ENCODE measurements at regions not wholly inside any gene's neighbourhood (a gene's known extent, or its start where the extent isn't known, plus 50 kb on each side); places are given as distances from the start of the nearest gene placed in this dataset.

GRCh38 chrX:110408949-110409588 lies 50.4 kb downstream of the RTL9 start:
- Histone ChIP-seq H3K36me3 (ENCODE audit: control insufficient read depth, insufficient read depth, low read length) (no peaks in the 10 kb centered on the region), H3K4me1 (ENCODE audit: control insufficient read depth, insufficient read depth, low read length, poor library complexity, severe bottlenecking) (peaks cover 28% of the 10 kb centered on the region), H3K9me3 (ENCODE audit: control insufficient read depth, low read length) (no peaks in the 10 kb centered on the region), H3K27ac (ENCODE audit: low read depth, low read length, severe bottlenecking) (peak overlapping the region; percentile 77), H3K4me3 (ENCODE audit: extremely low read depth, insufficient read depth, low read length, poor library complexity, severe bottlenecking) (no peak overlapping the region)
- 77 to 83% methylated on average over 3 to 6 of the region's 9 CpGs for WGBS, 2 experiments (ENCODE audit: insufficient coverage in 2 of 2)

- 55% methylated on average over 2 of the region's 6 CpGs; no CpG with 5 or more reads in 1 of the 2 experiments for WGBS, 2 experiments (ENCODE audit: insufficient coverage in 2 of 2)
- Histone ChIP-seq H3K4me3 (ENCODE audit: extremely low read depth, insufficient read depth, low read length, poor library complexity, severe bottlenecking) (no peak overlapping the region), H3K4me1 (ENCODE audit: control insufficient read depth, insufficient read depth, low read length, poor library complexity, severe bottlenecking) (peaks cover 24% of the 10 kb centered on the region), H3K9me3 (ENCODE audit: control insufficient read depth, low read length) (no peaks in the 10 kb centered on the region), H3K27ac (ENCODE audit: low read depth, low read length, severe bottlenecking) (peak overlapping the region; percentile 77), H3K36me3 (ENCODE audit: control insufficient read depth, insufficient read depth, low read length) (no peaks in the 10 kb centered on the region)
Observed at GRCh38 chrX:110409925-110410324, 51.3 kb downstream of the RTL9 start.

DNA sequence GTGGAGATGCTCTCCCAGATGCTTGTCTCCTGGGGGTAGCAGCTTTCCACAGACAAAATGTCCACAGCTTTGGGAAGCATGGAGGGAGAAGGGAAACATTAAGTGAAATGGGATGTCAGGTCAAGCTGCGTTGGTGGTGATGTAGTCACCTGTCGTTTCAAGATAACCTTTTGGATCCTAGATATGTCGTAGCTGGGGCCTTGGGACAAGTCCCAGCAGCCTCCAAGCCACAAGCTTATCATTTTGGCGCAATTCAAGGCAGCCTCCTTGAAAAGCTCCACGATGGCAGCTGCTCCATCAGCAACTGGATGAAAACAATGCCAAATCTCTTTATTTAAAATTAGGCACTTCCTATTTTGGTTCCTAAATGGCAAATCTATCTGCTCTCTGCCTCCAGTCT lies 52.0 kb downstream of the RTL9 start:
- H3K4me1 ChIP-seq (ENCODE audit: control insufficient read depth, insufficient read depth, low read length, poor library complexity, severe bottlenecking), result peaks cover 23% of the 10 kb centered on the region
- no peak overlapping the region for H3K27ac ChIP-seq (ENCODE audit: low read depth, low read length, severe bottlenecking)
- no peaks in the 10 kb centered on the region for H3K9me3 ChIP-seq (ENCODE audit: control insufficient read depth, low read length)
- H3K36me3 ChIP-seq (ENCODE audit: control insufficient read depth, insufficient read depth, low read length), result no peaks in the 10 kb centered on the region
- 89 to 100% methylated on average over 1 to 5 of the region's 5 CpGs for WGBS, 2 experiments (ENCODE audit: insufficient coverage in 2 of 2)
- H3K4me3 ChIP-seq (ENCODE audit: extremely low read depth, insufficient read depth, low read length, poor library complexity, severe bottlenecking), result no peak overlapping the region

GRCh38 chrX:110412971-110413726 lies 54.5 kb downstream of the RTL9 start:
- no peak overlapping the region for H3K27ac ChIP-seq (ENCODE audit: low read depth, low read length, severe bottlenecking)
- H3K36me3 ChIP-seq (ENCODE audit: control insufficient read depth, insufficient read depth, low read length), result no peaks in the 10 kb centered on the region
- H3K4me3 ChIP-seq (ENCODE audit: extremely low read depth, insufficient read depth, low read length, poor library complexity, severe bottlenecking), result no peak overlapping the region
- peaks cover 25% of the 10 kb centered on the region for H3K4me1 ChIP-seq (ENCODE audit: control insufficient read depth, insufficient read depth, low read length, poor library complexity, severe bottlenecking)
- 22 to 32% methylated on average over 3 to 6 of the region's 18 CpGs for WGBS, 2 experiments (ENCODE audit: insufficient coverage in 2 of 2)
- no peaks in the 10 kb centered on the region for H3K9me3 ChIP-seq (ENCODE audit: control insufficient read depth, low read length)

DNA sequence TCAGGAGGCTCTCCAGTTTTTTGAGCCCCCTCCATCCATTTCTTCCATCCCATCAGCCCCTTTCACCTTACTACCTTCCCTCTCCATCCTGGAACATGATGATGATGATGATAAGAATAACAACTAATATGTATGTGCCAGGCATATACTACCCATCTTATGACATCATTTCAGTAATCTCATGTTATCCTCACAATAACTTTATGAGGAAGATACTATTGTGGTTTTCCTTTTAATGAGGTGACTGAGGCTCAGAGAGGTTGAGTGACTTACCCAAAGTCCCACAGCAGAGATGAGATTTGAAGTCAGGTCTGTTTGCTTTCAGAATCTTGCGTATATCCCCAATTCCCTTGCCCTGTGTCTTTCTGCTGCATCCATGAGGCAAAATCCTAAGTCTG lies 55.1 kb downstream of the RTL9 start:
- Histone ChIP-seq H3K27ac (ENCODE audit: low read depth, low read length, severe bottlenecking) (no peak overlapping the region), H3K36me3 (ENCODE audit: control insufficient read depth, insufficient read depth, low read length) (no peaks in the 10 kb centered on the region), H3K4me1 (ENCODE audit: control insufficient read depth, insufficient read depth, low read length, poor library complexity, severe bottlenecking) (peaks cover 29% of the 10 kb centered on the region), H3K4me3 (ENCODE audit: extremely low read depth, insufficient read depth, low read length, poor library complexity, severe bottlenecking) (no peak overlapping the region), H3K9me3 (ENCODE audit: control insufficient read depth, low read length) (no peaks in the 10 kb centered on the region)
- 100% methylated on average over 1 of the region's 1 CpG; no CpG with 5 or more reads in 1 of the 2 experiments for WGBS, 2 experiments (ENCODE audit: insufficient coverage in 2 of 2)

DNA sequence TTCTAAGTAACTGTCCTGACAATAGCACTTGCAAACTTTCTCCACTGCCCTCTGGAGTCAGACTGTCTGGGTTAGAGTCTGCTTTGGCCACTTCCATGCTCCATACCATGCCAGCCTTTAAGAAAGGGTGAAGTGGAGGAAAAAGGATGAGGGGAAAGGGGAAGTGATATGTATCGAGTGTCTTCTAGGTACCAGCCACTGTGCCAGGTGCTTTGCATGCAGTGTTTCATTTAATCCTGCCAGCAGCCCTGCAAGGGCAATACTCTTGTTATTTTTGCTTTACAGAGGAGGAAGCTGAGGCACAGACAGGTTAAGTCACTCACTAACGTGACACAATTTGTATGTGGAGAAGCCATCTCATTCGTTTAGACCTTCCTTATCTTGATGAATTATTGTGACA lies 55.6 kb downstream of the RTL9 start:
- WGBS, 2 experiments (ENCODE audit: insufficient coverage in 2 of 2), result 80% methylated on average over 1 of the region's 3 CpGs; no CpG with 5 or more reads in 1 of the 2 experiments
- Histone ChIP-seq H3K4me3 (ENCODE audit: extremely low read depth, insufficient read depth, low read length, poor library complexity, severe bottlenecking) (no peak overlapping the region), H3K27ac (ENCODE audit: low read depth, low read length, severe bottlenecking) (no peak overlapping the region), H3K36me3 (ENCODE audit: control insufficient read depth, insufficient read depth, low read length) (no peaks in the 10 kb centered on the region), H3K9me3 (ENCODE audit: control insufficient read depth, low read length) (no peaks in the 10 kb centered on the region), H3K4me1 (ENCODE audit: control insufficient read depth, insufficient read depth, low read length, poor library complexity, severe bottlenecking) (peaks cover 30% of the 10 kb centered on the region)

DNA sequence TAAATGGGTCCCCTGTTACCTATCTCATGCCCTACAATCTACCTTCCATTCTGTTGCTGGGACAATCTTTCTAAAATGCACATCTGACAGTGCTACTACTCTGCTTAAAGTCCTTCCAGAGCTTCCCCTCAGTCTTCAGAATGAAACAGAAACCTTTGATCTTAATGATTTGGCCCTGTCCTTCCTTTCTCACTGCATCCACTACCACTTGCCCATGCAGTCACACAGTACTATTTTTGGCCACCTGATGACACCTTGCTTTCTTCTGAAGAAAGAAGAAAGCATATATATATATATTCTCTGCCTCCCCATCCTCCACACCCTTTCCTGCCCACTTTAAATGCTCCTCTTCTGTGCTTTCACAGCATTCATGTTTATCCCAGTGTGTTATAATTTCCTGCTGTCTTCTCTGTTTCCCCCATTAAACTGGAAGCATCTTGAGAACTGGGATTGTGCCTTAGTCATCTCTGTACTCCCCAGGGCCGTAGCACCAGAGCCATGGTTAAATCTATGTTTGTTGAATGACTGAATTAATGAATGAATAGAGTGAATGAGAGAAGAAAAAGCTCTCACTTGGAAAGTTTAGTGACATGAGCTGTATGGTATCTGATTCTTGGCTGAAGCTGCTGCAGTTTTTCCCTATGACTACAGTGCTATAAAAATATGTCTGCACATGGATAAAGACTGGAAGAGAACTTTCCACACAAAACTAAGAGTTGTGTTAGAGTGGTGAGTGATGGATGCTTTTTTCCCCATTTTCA lies 56.2 kb downstream of the RTL9 start:
- no CpG with 5 or more reads among the region's 1 CpG for WGBS, 2 experiments (ENCODE audit: insufficient coverage in 2 of 2)
- Histone ChIP-seq H3K27ac (ENCODE audit: low read depth, low read length, severe bottlenecking) (no peak overlapping the region), H3K4me3 (ENCODE audit: extremely low read depth, insufficient read depth, low read length, poor library complexity, severe bottlenecking) (no peak overlapping the region), H3K9me3 (ENCODE audit: control insufficient read depth, low read length) (no peaks in the 10 kb centered on the region), H3K36me3 (ENCODE audit: control insufficient read depth, insufficient read depth, low read length) (no peaks in the 10 kb centered on the region), H3K4me1 (ENCODE audit: control insufficient read depth, insufficient read depth, low read length, poor library complexity, severe bottlenecking) (peaks cover 25% of the 10 kb centered on the region)

GRCh38 chrX:110415440-110416170 lies 57.0 kb downstream of the RTL9 start:
- 60% methylated on average over 1 of the region's 6 CpGs; no CpG with 5 or more reads in 1 of the 2 experiments for WGBS, 2 experiments (ENCODE audit: insufficient coverage in 2 of 2)
- peaks cover 18% of the 10 kb centered on the region for H3K4me1 ChIP-seq (ENCODE audit: control insufficient read depth, insufficient read depth, low read length, poor library complexity, severe bottlenecking)
- H3K27ac ChIP-seq (ENCODE audit: low read depth, low read length, severe bottlenecking), result no peak overlapping the region
- no peaks in the 10 kb centered on the region for H3K9me3 ChIP-seq (ENCODE audit: control insufficient read depth, low read length)
- no peaks in the 10 kb centered on the region for H3K36me3 ChIP-seq (ENCODE audit: control insufficient read depth, insufficient read depth, low read length)
- no peak overlapping the region for H3K4me3 ChIP-seq (ENCODE audit: extremely low read depth, insufficient read depth, low read length, poor library complexity, severe bottlenecking)

- H3K4me3 ChIP-seq (ENCODE audit: extremely low read depth, insufficient read depth, low read length, poor library complexity, severe bottlenecking), result no peak overlapping the region
- H3K27ac ChIP-seq (ENCODE audit: low read depth, low read length, severe bottlenecking), result no peak overlapping the region
- H3K4me1 ChIP-seq (ENCODE audit: control insufficient read depth, insufficient read depth, low read length, poor library complexity, severe bottlenecking), result peaks cover 18% of the 10 kb centered on the region
- no peaks in the 10 kb centered on the region for H3K36me3 ChIP-seq (ENCODE audit: control insufficient read depth, insufficient read depth, low read length)
- WGBS, 2 experiments (ENCODE audit: insufficient coverage in 2 of 2), result no CpG with 5 or more reads among the region's 4 CpGs
- H3K9me3 ChIP-seq (ENCODE audit: control insufficient read depth, low read length), result no peaks in the 10 kb centered on the region
Observed at GRCh38 chrX:110417128-110417527, 58.5 kb downstream of the RTL9 start.

Measured in mesodermal cell (in vitro differentiated cells).